ENCODE measurements at regions not wholly inside any gene's neighbourhood (a gene's known extent, or its start where the extent isn't known, plus 50 kb on each side); places are given as distances from the start of the nearest gene placed in this dataset.

GRCh38 chr1:245046769-245047168 lies 108.0 kb upstream of the KIF26B start:
- Histone ChIP-seq H3K4me1 (peaks cover 4% of the 10 kb centered on the region), H3K36me3 (no peaks in the 10 kb centered on the region), H3K27ac (no peak overlapping the region), H3K4me3 (no peak overlapping the region), H3K27me3 (no peaks in the 10 kb centered on the region), H3K9me3 (no peaks in the 10 kb centered on the region)
- intact Hi-C loops (cut with DNase I), result no loop called here
- ATAC-seq (no peak), DNase-seq (no peak)
- TF ChIP-seq CTCF (IDR thresholded peaks at IDR 0.05), result no peak

GRCh38 chr1:245046315-245046714 lies 108.5 kb upstream of the KIF26B start:
- Histone ChIP-seq H3K4me1 (no peaks in the 10 kb centered on the region), H3K9me3 (no peaks in the 10 kb centered on the region), H3K27ac (no peak overlapping the region), H3K4me3 (no peak overlapping the region), H3K36me3 (no peaks in the 10 kb centered on the region), H3K27me3 (no peaks in the 10 kb centered on the region)
- ATAC-seq (no peak), DNase-seq (no peak)
- TF ChIP-seq CTCF (IDR thresholded peaks at IDR 0.05), result no peak
- intact Hi-C loops (cut with DNase I), result no loop called here

- Histone ChIP-seq H3K9me3 (no peaks in the 10 kb centered on the region), H3K4me1 (no peaks in the 10 kb centered on the region), H3K4me3 (no peak overlapping the region), H3K27me3 (no peaks in the 10 kb centered on the region), H3K27ac (no peak overlapping the region), H3K36me3 (no peaks in the 10 kb centered on the region)
- ATAC-seq, result no peak
- no peak for DNase-seq
- intact Hi-C loops (cut with DNase I), result no loop called here
- no peak for TF ChIP-seq CTCF (IDR thresholded peaks at IDR 0.05)
These were observed 109.5 kb upstream of the KIF26B start for GRCh38 chr1:245045087-245045881.

- no peak for DNase-seq
- intact Hi-C loops (cut with DNase I), result no loop called here
- Histone ChIP-seq H3K27me3 (no peaks in the 10 kb centered on the region), H3K4me1 (no peaks in the 10 kb centered on the region), H3K9me3 (no peaks in the 10 kb centered on the region), H3K36me3 (no peaks in the 10 kb centered on the region), H3K4me3 (no peak overlapping the region), H3K27ac (no peak overlapping the region)
- TF ChIP-seq CTCF (IDR thresholded peaks at IDR 0.05), result no peak
- no peak for ATAC-seq
These were observed 111.2 kb upstream of the KIF26B start for GRCh38 chr1:245043611-245043940.

GRCh38 chr1:245041058-245041698 lies 113.6 kb upstream of the KIF26B start:
- DNase-seq (no peak), ATAC-seq (no peak)
- no peak for TF ChIP-seq CTCF (IDR thresholded peaks at IDR 0.05)
- no peaks in the 10 kb centered on the region for H3K4me1 ChIP-seq
- intact Hi-C loops (cut with DNase I), result no loop called here
- H3K27ac ChIP-seq, result no peak overlapping the region
- no peaks in the 10 kb centered on the region for H3K36me3 ChIP-seq
- no peaks in the 10 kb centered on the region for H3K27me3 ChIP-seq
- no peaks in the 10 kb centered on the region for H3K9me3 ChIP-seq
- H3K4me3 ChIP-seq, result no peak overlapping the region
